Smooth muscle cell (in vitro differentiated cells): ENCODE measurements at regions not wholly inside any gene's neighbourhood (a gene's known extent, or its start where the extent isn't known, plus 50 kb on each side); places are given as distances from the start of the nearest gene placed in this dataset.
A peak's percentile ranks its signal among the peaks of the same experiment; 100 is the strongest.

Source experiments
- DNase-seq: peaks from one replicate; lab custom pipeline; 2025; ENCODE audit not compliant: unreplicated experiment; lab: John Stamatoyannopoulos, UW
- H2AFZ ChIP-seq: fragments of 200-600 bp; sonication (generic); 2 replicates; pipeline ENCODE4 v1.6.0; 2016; ENCODE audit warnings: antibody characterized with exemption, low read depth, mild to moderate bottlenecking
- H3F3A ChIP-seq: fragments of 200-600 bp; sonication (generic); 2 replicates; pipeline ENCODE4 v1.6.0; 2017; ENCODE audit warnings: antibody characterized with exemption, low read depth
- H3K27ac ChIP-seq: fragments of 200-600 bp; sonication (generic); 2 replicates; pipeline ENCODE4 v1.5.1; 2016; ENCODE audit warnings: low read depth, mild to moderate bottlenecking
- H3K27me3 ChIP-seq: fragments of 200-600 bp; sonication (generic); 2 replicates; pipeline ENCODE4 v1.6.1; 2016; ENCODE audit warnings: low read depth, mild to moderate bottlenecking
- H3K36me3 ChIP-seq: fragments of 200-600 bp; sonication (generic); 2 replicates; pipeline ENCODE4 v1.5.1; 2016; ENCODE audit warnings: low read depth
- H3K4me1 ChIP-seq: fragments of 200-600 bp; sonication (generic); 2 replicates; pipeline ENCODE4 v1.5.1; 2016; ENCODE audit warnings: low read depth
- H3K4me2 ChIP-seq: fragments of 200-600 bp; sonication (generic); 2 replicates; pipeline ENCODE4 v1.6.0; 2016; ENCODE audit warnings: mild to moderate bottlenecking
- H3K4me3 ChIP-seq: fragments of 200-600 bp; sonication (generic); 2 replicates; pipeline ENCODE4 v1.5.1; 2016; ENCODE audit warnings: mild to moderate bottlenecking
- H3K79me2 ChIP-seq: fragments of 200-600 bp; sonication (generic); 2 replicates; pipeline ENCODE4 v1.6.0; 2016; ENCODE audit warnings: low read depth, mild to moderate bottlenecking
- H3K9ac ChIP-seq: fragments of 200-600 bp; sonication (generic); 2 replicates; pipeline ENCODE4 v1.6.0; 2016; ENCODE audit warnings: low read depth
- H3K9me3 ChIP-seq: fragments of 200-600 bp; sonication (generic); replicated peaks from 2 replicates; pipeline ENCODE4 v1.5.1; 2016; ENCODE audit warnings: low read depth
- H4K20me1 ChIP-seq: fragments of 200-600 bp; sonication (generic); 2 replicates; pipeline ENCODE4 v1.6.0; 2016; ENCODE audit warnings: low read depth
- CTCF ChIP-seq: fragments of 200-600 bp; sonication (generic); IDR thresholded peaks from 2 replicates; pipeline ENCODE4 v1.5.1; 2017; ENCODE audit warnings: borderline replicate concordance, mild to moderate bottlenecking, antibody characterized with exemption; ENCODE audit not compliant: insufficient read depth, poor library complexity, severe bottlenecking
- WGBS: methylation state at CpG from one replicate; pipeline ENCODE4 v1.1.7; 2016; ENCODE audit warnings: low lambda C conversion rate; 5-methylcytosine and 5-hydroxymethylcytosine counted together

GRCh38 chr1:187471555-187471954 is 642.8 kb downstream of the PLA2G4A start:
- H3K9me3 ChIP-seq, result no peaks in the 10 kb centered on the region
- no peak for TF ChIP-seq CTCF
- 9% methylated on average over 2 of the region's 2 CpGs for WGBS
- peaks cover 13% of the 10 kb centered on the region for H3F3A ChIP-seq
- no peaks in the 10 kb centered on the region for H4K20me1 ChIP-seq
- H3K79me2 ChIP-seq, result no peaks in the 10 kb centered on the region
- H3K27ac ChIP-seq, result peak overlapping the region; percentile 80
- peak overlapping the region; percentile 6 for H2AFZ ChIP-seq
- H3K4me2 ChIP-seq, result peak overlapping the region; percentile 48
- no peaks in the 10 kb centered on the region for H3K27me3 ChIP-seq
- H3K4me1 ChIP-seq, result peaks cover 6% of the 10 kb centered on the region
- no peaks in the 10 kb centered on the region for H3K36me3 ChIP-seq
- DNase-seq, result no peak
- no peak overlapping the region for H3K4me3 ChIP-seq
- H3K9ac ChIP-seq, result no peak overlapping the region

GRCh38 chr1:187474336-187474735 is 645.6 kb downstream of the PLA2G4A start:
- Histone ChIP-seq H3K27ac (peak overlapping the region; percentile 24), H3K9ac (no peak overlapping the region), H3K27me3 (no peaks in the 10 kb centered on the region), H3F3A (peaks cover 13% of the 10 kb centered on the region), H3K36me3 (no peaks in the 10 kb centered on the region), H4K20me1 (no peaks in the 10 kb centered on the region), H2AFZ (no peak overlapping the region), H3K4me2 (peak overlapping the region; percentile 49), H3K79me2 (no peaks in the 10 kb centered on the region), H3K9me3 (no peaks in the 10 kb centered on the region), H3K4me3 (no peak overlapping the region), H3K4me1 (peaks cover 6% of the 10 kb centered on the region)
- DNase-seq, result no peak
- WGBS, result 14% methylated on average over 2 of the region's 2 CpGs
- no peak for TF ChIP-seq CTCF

- H4K20me1 ChIP-seq, result no peaks in the 10 kb centered on the region
- H3K4me3 ChIP-seq, result no peak overlapping the region
- H3F3A ChIP-seq, result peaks cover 3% of the 10 kb centered on the region
- H3K36me3 ChIP-seq, result no peaks in the 10 kb centered on the region
- TF ChIP-seq CTCF, result peak; percentile 42
- H3K27me3 ChIP-seq, result no peaks in the 10 kb centered on the region
- no peak overlapping the region for H3K9ac ChIP-seq
- no peak overlapping the region for H3K27ac ChIP-seq
- H3K4me1 ChIP-seq, result no peaks in the 10 kb centered on the region
- no peaks in the 10 kb centered on the region for H3K9me3 ChIP-seq
- DNase-seq, result no peak
- WGBS, result 94% methylated on average over 3 of the region's 3 CpGs
- no peak overlapping the region for H2AFZ ChIP-seq
- no peak overlapping the region for H3K4me2 ChIP-seq
- H3K79me2 ChIP-seq, result no peaks in the 10 kb centered on the region
Measured at GRCh38 chr1:187476671-187477070, 647.9 kb downstream of the PLA2G4A start.

- Histone ChIP-seq H3K27ac (no peak overlapping the region), H3K4me1 (no peaks in the 10 kb centered on the region), H3F3A (no peaks in the 10 kb centered on the region), H3K79me2 (no peaks in the 10 kb centered on the region), H3K27me3 (no peaks in the 10 kb centered on the region), H3K36me3 (no peaks in the 10 kb centered on the region), H4K20me1 (no peaks in the 10 kb centered on the region), H3K4me2 (no peak overlapping the region), H3K9ac (no peak overlapping the region), H3K4me3 (no peak overlapping the region), H2AFZ (no peak overlapping the region), H3K9me3 (no peaks in the 10 kb centered on the region)
- no peak for DNase-seq
- WGBS, result 87% methylated on average over 2 of the region's 2 CpGs
- no peak for TF ChIP-seq CTCF
Measured at GRCh38 chr1:187477103-187477502, 648.4 kb downstream of the PLA2G4A start.
